Thymus (tissue), 11 donors: ENCODE measurements at regions not wholly inside any gene's neighbourhood (a gene's known extent, or its start where the extent isn't known, plus 50 kb on each side); places are given as distances from the start of the nearest gene placed in this dataset.

ENCODE experiments used
- DNase-seq, 9 donors: peaks; one replicate each; pipeline ENCODE4 v3.0.0-alpha.2; 2013; ENCODE audit warnings: low spot score in 9 of 9, low read depth in 6 of 9, missing footprints in 1 of 9
- H3K27ac ChIP-seq, 2 donors: one replicate each; pipeline ENCODE4 v1.5.1; 2013; ENCODE audit warnings: control low read depth in 1 of 2, low read depth in 1 of 2, low read length in 1 of 2, mild to moderate bottlenecking in 1 of 2, moderate library complexity in 1 of 2
- H3K27me3 ChIP-seq, 2 donors: one replicate each; pipeline ENCODE4 v1.5.1; 2013; ENCODE audit warnings: low read length in 1 of 2; ENCODE audit not compliant: control insufficient read depth in 2 of 2, insufficient read depth in 1 of 2
- H3K36me3 ChIP-seq, 2 donors: one replicate each; pipeline ENCODE4 v1.5.1; 2013; ENCODE audit warnings: low read length in 1 of 2, mild to moderate bottlenecking in 1 of 2, moderate library complexity in 1 of 2; ENCODE audit not compliant: control insufficient read depth in 2 of 2, insufficient read depth in 2 of 2
- H3K4me1 ChIP-seq, 2 donors: one replicate each; pipeline ENCODE4 v1.5.1; 2013; ENCODE audit warnings: low read length in 2 of 2; ENCODE audit not compliant: control insufficient read depth in 2 of 2, insufficient read depth in 2 of 2
- H3K4me3 ChIP-seq, 2 donors: one replicate each; pipeline ENCODE4 v1.5.1; 2013; ENCODE audit warnings: low read length in 2 of 2, control low read depth in 1 of 2, mild to moderate bottlenecking in 1 of 2
- H3K9me3 ChIP-seq, 2 donors: one replicate each; pipeline ENCODE4 v1.5.1; 2013; ENCODE audit warnings: low read length in 1 of 2, mild to moderate bottlenecking in 1 of 2; ENCODE audit not compliant: control insufficient read depth in 2 of 2, insufficient read depth in 1 of 2
- WGBS: extraction: QIAGEN DNeasy Blood & Tissue Kit; methylation state at CpG from one replicate; pipeline ENCODE4 v1.1.7; 2013; 5-methylcytosine and 5-hydroxymethylcytosine counted together
- donor health status: healthy.

DNA sequence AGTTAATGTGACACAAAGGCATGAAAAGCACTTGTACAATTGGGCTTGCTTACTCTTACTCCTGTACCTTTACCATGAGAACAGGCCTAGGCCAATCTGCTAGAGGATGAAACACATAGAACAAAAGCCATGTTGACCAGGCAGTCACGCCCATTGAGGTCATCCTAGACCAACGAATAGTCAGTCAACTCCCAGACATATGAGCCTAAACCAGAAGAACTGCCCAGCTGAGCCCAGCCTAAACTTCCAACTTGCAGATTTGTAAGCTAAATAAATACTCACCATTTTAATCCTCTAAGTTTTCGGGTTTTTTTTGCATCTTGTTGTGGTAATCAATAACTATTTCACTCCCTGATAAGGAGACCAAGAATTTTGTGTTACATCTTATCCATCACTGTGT, 164.8 kb upstream of the ADRA1B start:
- H3K9me3 ChIP-seq: no peaks in the 10 kb centered on the region
- H3K36me3 ChIP-seq: no peaks in the 10 kb centered on the region
- H3K4me3 ChIP-seq: no peak overlapping the region
- H3K4me1 ChIP-seq: no peaks in the 10 kb centered on the region
- WGBS: 92% methylated on average over 3 of the region's 3 CpGs
- no peaks in the 10 kb centered on the region for H3K27me3 ChIP-seq
- no peak overlapping the region for H3K27ac ChIP-seq
- DNase-seq: no peak

DNA sequence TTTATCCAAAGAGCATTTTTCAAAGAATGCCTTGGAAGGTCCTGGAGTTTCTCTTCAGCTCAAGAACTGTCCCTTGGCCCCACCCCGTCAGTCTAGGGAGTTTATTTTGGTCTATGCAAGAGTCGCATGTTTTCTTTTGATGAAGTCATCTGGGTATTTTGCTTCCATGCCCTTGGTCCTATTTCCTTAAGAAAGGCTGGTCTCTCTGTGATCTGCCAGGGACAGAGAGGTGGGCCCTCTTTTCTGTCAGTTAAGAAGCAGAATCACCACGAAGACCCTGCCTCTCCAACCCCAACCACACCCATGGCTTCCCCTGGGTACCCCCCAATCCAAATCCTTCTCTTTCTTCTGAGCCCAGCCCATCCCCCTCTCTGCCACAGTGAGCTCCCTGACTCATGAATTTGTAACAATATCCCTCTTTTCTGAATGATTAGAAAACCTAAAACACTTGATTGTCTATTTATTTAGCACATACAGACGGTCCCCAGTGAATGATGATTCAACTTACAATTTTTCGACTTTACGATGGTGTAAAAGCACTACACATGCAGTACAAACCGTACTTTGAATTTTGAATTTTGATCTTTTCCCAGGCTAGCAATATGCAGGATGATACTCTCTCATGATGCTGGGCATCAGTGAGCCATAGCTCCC, 163.5 kb upstream of the ADRA1B start:
- Histone ChIP-seq H3K27me3 (no peaks in the 10 kb centered on the region), H3K4me3 (no peak overlapping the region), H3K36me3 (no peaks in the 10 kb centered on the region), H3K27ac (no peak overlapping the region), H3K9me3 (no peaks in the 10 kb centered on the region), H3K4me1 (no peaks in the 10 kb centered on the region)
- DNase-seq: no peak
- WGBS: 90% methylated on average over 7 of the region's 7 CpGs

DNA sequence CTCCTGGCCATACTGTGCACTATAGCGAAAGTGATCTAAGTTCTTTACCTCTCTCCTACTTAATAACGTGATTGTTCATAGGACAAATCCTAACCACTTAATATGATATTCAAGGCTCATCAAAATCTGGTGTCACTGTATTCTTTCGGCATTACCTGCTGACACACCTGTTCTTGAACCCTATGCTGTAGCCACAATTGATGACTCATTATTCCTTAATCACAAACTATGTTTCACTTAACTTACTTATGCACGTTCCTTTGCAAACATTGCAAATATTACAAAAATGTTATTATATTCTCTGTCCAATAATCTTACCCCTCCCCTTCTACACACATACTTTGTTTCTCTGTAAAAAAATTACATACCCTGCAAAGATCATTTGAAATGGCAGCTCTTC, 158.1 kb upstream of the ADRA1B start:
- Histone ChIP-seq H3K9me3 (no peaks in the 10 kb centered on the region), H3K27me3 (no peaks in the 10 kb centered on the region), H3K4me1 (no peaks in the 10 kb centered on the region), H3K4me3 (no peak overlapping the region), H3K36me3 (no peaks in the 10 kb centered on the region), H3K27ac (no peak overlapping the region)
- WGBS: 97% methylated on average over 4 of the region's 4 CpGs
- DNase-seq: no peak

DNA sequence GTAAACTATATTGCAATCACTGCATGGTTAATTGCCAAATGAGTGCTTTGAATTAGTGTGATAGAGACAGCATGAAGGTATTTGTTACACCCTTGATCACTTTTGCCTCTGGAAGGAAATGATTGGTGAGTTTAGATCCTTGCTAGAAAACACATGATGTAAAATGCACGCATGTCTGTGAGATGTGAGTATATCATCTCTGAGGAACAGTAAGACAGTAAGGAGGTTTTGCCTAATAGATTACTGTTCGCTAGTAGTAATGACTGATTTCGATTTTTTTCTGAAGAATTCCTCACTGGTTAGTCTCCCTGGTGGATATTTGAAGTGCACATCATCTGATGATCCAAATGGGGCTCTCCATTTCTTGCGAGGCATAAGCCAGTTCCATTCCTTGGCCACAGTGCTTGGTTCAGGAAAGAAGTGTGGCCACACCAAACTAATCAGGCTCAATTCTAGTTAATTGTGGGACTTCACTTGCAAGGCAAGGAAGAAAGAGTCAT, 156.4 kb upstream of the ADRA1B start:
- no peaks in the 10 kb centered on the region for H3K9me3 ChIP-seq
- no peaks in the 10 kb centered on the region for H3K27me3 ChIP-seq
- no peak overlapping the region for H3K27ac ChIP-seq
- DNase-seq: no peak
- no peaks in the 10 kb centered on the region for H3K36me3 ChIP-seq
- 96% methylated on average over 4 of the region's 4 CpGs for WGBS
- H3K4me1 ChIP-seq: peaks cover 0 to 4% of the 10 kb centered on the region in 2 donors
- no peak overlapping the region for H3K4me3 ChIP-seq

GRCh38 chr5:159762921-159763320, 153.4 kb upstream of the ADRA1B start:
- Histone ChIP-seq H3K27ac (no peak overlapping the region), H3K4me3 (no peak overlapping the region), H3K9me3 (no peaks in the 10 kb centered on the region), H3K36me3 (no peaks in the 10 kb centered on the region), H3K27me3 (no peaks in the 10 kb centered on the region), H3K4me1 (peaks cover 0 to 4% of the 10 kb centered on the region in 2 donors)
- no peak for DNase-seq
- WGBS: 90% methylated on average over 2 of the region's 2 CpGs

DNA sequence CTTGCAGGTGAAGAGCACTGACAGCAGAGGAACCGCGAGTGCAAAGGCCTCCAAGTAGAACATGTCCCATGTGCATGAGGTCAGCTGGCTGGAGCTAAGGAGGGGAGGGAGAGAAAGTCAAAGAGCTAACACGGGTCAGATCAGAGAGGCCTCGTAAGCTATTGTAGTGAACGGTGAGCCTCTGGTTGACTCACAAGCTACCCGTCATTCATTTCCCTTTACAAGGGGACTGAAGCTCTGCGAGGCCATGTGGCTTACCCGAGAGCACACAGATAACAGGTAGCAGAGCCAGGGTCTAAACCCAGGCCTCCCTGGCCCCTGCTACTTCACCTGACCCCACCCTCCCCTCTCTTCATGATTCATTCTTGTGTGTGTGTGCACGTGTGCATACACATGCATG, 152.7 kb upstream of the ADRA1B start:
- peaks cover 0 to 4% of the 10 kb centered on the region in 2 donors for H3K4me1 ChIP-seq
- 78% methylated on average over 9 of the region's 9 CpGs for WGBS
- DNase-seq: no peak

DNA sequence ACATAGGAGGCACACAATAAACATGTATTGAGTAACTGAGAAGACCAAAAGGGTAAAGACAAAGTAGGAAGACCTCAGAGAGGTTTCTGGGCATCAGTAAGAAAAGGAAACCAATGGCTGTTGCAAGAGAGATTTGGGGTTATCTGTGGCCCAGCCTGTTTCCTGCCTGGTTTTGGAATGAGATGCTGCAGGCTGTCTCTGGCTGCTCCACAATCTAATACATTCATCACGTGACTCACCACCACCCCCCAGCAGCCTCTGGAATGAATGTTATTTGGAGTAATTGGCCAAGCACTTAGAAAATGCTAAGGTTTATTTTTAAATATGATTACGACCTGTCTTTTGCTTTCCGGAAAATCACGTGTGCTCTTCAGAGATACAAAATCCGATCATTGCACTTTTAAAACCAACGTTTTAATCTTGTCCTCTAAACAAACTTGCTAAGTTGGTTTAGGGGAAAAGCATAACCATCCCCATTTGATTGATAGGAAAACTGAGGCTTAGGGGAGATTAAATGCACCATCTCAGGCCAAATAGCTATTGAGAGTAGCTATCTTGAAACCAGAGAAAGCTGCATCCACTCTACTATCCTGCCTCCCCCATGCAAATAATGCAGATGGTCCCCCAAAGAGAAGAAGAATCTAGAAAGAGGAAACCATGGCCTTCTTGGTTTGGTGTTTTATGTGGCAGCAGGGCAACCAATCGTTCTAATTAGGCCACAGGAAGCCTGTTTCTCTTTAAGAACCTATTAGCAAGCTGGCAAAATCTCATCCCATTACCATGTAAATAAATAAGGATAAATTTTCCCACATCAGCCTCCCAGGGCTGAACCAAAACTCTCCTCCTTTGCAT, 151.8 kb upstream of the ADRA1B start:
- Histone ChIP-seq H3K27me3 (no peaks in the 10 kb centered on the region), H3K9me3 (no peaks in the 10 kb centered on the region), H3K4me3 (no peak overlapping the region), H3K4me1 (peaks cover 0 to 4% of the 10 kb centered on the region in 2 donors), H3K36me3 (no peaks in the 10 kb centered on the region), H3K27ac (no peak overlapping the region)
- 12% methylated on average over 7 of the region's 7 CpGs for WGBS
- no peak for DNase-seq

More for the DNA sequence above, 152.7 kb upstream of the ADRA1B start:
- Histone ChIP-seq H3K4me3 (no peak overlapping the region), H3K27me3 (no peaks in the 10 kb centered on the region), H3K9me3 (no peaks in the 10 kb centered on the region), H3K36me3 (no peaks in the 10 kb centered on the region), H3K27ac (no peak overlapping the region)

DNA sequence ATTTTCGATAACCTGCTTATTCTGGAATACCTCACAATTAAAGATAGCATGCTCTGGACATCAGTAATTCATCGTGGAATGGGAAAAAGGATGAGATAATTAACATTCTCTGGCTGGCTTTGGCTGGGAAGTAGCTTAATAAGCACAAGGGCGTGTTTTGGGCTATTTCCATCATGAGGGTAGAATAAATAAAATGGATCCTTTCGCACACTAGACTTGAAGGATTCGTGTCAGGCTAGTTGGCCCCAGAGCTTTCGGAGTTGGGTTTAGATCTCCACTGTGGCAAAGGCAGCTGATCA, 151.2 kb upstream of the ADRA1B start:
- WGBS: 88% methylated on average over 6 of the region's 6 CpGs
- Histone ChIP-seq H3K27me3 (no peaks in the 10 kb centered on the region), H3K36me3 (no peaks in the 10 kb centered on the region), H3K4me1 (peaks cover 0 to 4% of the 10 kb centered on the region in 2 donors), H3K9me3 (no peaks in the 10 kb centered on the region), H3K4me3 (no peak overlapping the region), H3K27ac (no peak overlapping the region)
- DNase-seq: no peak

GRCh38 chr5:159765760-159766517, 150.3 kb upstream of the ADRA1B start:
- H3K27ac ChIP-seq: no peak overlapping the region
- WGBS: 83% methylated on average over 8 of the region's 8 CpGs

More at GRCh38 chr5:159765760-159766517, 150.3 kb upstream of the ADRA1B start:
- H3K4me1 ChIP-seq: peaks cover 0 to 4% of the 10 kb centered on the region in 2 donors
- no peaks in the 10 kb centered on the region for H3K36me3 ChIP-seq
- no peak for DNase-seq
- H3K27me3 ChIP-seq: no peaks in the 10 kb centered on the region
- H3K4me3 ChIP-seq: no peak overlapping the region
- H3K9me3 ChIP-seq: no peaks in the 10 kb centered on the region
